ENCODE measurements at regions not wholly inside any gene's neighbourhood (a gene's known extent, or its start where the extent isn't known, plus 50 kb on each side); places are given as distances from the start of the nearest gene placed in this dataset.

DNA sequence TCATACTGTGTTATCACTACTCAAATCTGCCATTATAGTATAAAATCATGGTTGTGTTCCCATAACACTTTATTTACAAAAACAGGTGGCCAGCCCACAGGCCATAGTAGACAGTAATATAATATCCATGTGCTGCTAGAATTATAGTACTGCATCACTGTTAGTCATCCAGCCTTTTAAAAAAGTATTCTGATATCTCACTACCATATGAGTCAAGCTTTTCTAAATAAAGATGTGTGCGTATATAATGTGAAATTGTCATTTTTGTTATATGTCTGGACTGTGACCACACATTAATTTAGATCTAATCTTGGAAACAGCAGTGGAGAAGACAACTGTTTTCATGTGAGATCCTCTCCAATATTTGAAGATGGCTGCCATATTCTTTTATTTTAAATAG, 1049.1 kb upstream of the GOT2 start:
- no peak overlapping the region for H3K4me2 ChIP-seq (ENCODE audit: low read depth, low read length, poor library complexity, severe bottlenecking)
- H3K36me3 ChIP-seq (ENCODE audit: low read length), result no peaks in the 10 kb centered on the region
- H3K27me3 ChIP-seq (ENCODE audit: low read length), result no peaks in the 10 kb centered on the region
- no peak overlapping the region for H3K9ac ChIP-seq (ENCODE audit: low read length)
- no peaks in the 10 kb centered on the region for H3K9me2 ChIP-seq (replicated peaks; ENCODE audit: insufficient read depth, low read length)
- H3K27ac ChIP-seq (ENCODE audit: low read depth, low read length), result no peak overlapping the region
- no peak overlapping the region for H2AFZ ChIP-seq (ENCODE audit: low read depth, low read length, severe bottlenecking)
- no peak for TF ChIP-seq EZH2phosphoT487 (conservative IDR thresholded peaks at IDR 0.05; ENCODE audit: low read length)
- TF ChIP-seq, protein P1, sequence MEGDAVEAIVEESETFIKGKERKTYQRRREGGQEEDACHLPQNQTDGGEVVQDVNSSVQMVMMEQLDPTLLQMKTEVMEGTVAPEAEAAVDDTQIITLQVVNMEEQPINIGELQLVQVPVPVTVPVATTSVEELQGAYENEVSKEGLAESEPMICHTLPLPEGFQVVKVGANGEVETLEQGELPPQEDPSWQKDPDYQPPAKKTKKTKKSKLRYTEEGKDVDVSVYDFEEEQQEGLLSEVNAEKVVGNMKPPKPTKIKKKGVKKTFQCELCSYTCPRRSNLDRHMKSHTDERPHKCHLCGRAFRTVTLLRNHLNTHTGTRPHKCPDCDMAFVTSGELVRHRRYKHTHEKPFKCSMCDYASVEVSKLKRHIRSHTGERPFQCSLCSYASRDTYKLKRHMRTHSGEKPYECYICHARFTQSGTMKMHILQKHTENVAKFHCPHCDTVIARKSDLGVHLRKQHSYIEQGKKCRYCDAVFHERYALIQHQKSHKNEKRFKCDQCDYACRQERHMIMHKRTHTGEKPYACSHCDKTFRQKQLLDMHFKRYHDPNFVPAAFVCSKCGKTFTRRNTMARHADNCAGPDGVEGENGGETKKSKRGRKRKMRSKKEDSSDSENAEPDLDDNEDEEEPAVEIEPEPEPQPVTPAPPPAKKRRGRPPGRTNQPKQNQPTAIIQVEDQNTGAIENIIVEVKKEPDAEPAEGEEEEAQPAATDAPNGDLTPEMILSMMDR (IDR thresholded peaks at IDR 0.05; ENCODE audit: insufficient read depth, low read length, poor library complexity, severe bottlenecking), result no peak
- H4K20me1 ChIP-seq (ENCODE audit: low read depth, low read length), result no peaks in the 10 kb centered on the region
- H3K79me2 ChIP-seq (ENCODE audit: insufficient read depth, low read length), result no peaks in the 10 kb centered on the region
- H3K4me3 ChIP-seq (ENCODE audit: insufficient read depth, low read length, poor library complexity, severe bottlenecking), result no peak overlapping the region
- H3F3A ChIP-seq (ENCODE audit: insufficient read depth), result no peaks in the 10 kb centered on the region
- H3K9me3 ChIP-seq (ENCODE audit: insufficient read depth, low read length), result no peaks in the 10 kb centered on the region

DNA sequence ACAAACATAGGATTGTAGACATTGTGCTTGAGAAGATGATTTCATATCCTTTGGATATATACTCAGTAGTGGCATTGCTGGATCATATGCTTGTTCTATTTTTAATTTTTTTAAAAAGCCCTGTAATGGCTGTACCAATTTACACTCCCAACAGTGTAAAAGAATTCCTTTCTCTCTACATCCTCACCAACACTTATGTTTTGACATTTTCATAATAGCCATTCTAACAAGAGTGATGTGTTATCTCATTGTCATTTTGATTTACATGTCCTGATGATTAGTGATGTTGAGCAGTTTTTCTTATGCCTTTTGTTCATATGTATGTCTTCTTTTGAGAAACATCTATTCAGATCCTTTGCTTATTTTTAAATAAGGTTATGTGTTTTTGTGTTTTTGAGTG, 1039.2 kb upstream of the GOT2 start:
- Histone ChIP-seq H4K20me1 (ENCODE audit: low read depth, low read length) (0 out of 2 replicates have a peak, but pooled peaks cover 3% of the 10 kb centered on the region), H3K36me3 (ENCODE audit: low read length) (no peaks in the 10 kb centered on the region), H3K27me3 (ENCODE audit: low read length) (no peaks in the 10 kb centered on the region), H2AFZ (ENCODE audit: low read depth, low read length, severe bottlenecking) (no peak overlapping the region), H3K9me2 (replicated peaks; ENCODE audit: insufficient read depth, low read length) (no peaks in the 10 kb centered on the region), H3K4me2 (ENCODE audit: low read depth, low read length, poor library complexity, severe bottlenecking) (no peak overlapping the region), H3K79me2 (ENCODE audit: insufficient read depth, low read length) (no peaks in the 10 kb centered on the region), H3F3A (ENCODE audit: insufficient read depth) (no peaks in the 10 kb centered on the region), H3K4me3 (ENCODE audit: insufficient read depth, low read length, poor library complexity, severe bottlenecking) (no peak overlapping the region), H3K9ac (ENCODE audit: low read length) (no peak overlapping the region), H3K27ac (ENCODE audit: low read depth, low read length) (no peak overlapping the region), H3K9me3 (ENCODE audit: insufficient read depth, low read length) (no peaks in the 10 kb centered on the region)
- TF ChIP-seq, protein P1 (IDR thresholded peaks at IDR 0.05; ENCODE audit: insufficient read depth, low read length, poor library complexity, severe bottlenecking), result no peak
- TF ChIP-seq EZH2phosphoT487 (conservative IDR thresholded peaks at IDR 0.05; ENCODE audit: low read length), result no peak

DNA sequence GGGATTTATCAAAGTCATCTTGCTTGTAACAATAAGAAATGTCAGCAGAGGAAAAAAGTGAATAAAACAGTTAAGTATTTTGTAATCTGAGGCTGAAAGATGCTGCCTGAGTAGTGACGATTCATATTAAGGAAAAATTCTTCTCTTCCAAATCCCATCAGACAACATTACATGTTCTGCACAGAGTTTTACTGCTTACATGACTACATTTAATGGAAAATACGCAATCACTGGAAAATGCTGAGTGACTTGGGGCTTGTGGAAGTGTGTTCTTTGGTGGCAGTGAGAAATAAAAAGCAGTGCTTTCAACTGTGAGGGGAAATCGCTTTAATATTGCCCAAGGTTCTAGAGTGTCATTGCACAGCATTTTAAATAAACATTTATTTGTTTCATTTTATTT, 1025.2 kb upstream of the GOT2 start:
- no peak overlapping the region for H3K9ac ChIP-seq (ENCODE audit: low read length)
- TF ChIP-seq, protein P1 (IDR thresholded peaks at IDR 0.05; ENCODE audit: insufficient read depth, low read length, poor library complexity, severe bottlenecking), result no peak
- no peak for TF ChIP-seq EZH2phosphoT487 (conservative IDR thresholded peaks at IDR 0.05; ENCODE audit: low read length)
- H3K9me2 ChIP-seq (replicated peaks; ENCODE audit: insufficient read depth, low read length), result no peaks in the 10 kb centered on the region
- no peaks in the 10 kb centered on the region for H3F3A ChIP-seq (ENCODE audit: insufficient read depth)
- H3K4me3 ChIP-seq (ENCODE audit: insufficient read depth, low read length, poor library complexity, severe bottlenecking), result no peak overlapping the region
- H3K9me3 ChIP-seq (ENCODE audit: insufficient read depth, low read length), result no peaks in the 10 kb centered on the region
- H3K27ac ChIP-seq (ENCODE audit: low read depth, low read length), result no peak overlapping the region
- no peaks in the 10 kb centered on the region for H3K79me2 ChIP-seq (ENCODE audit: insufficient read depth, low read length)
- H3K4me2 ChIP-seq (ENCODE audit: low read depth, low read length, poor library complexity, severe bottlenecking), result no peak overlapping the region
- H3K36me3 ChIP-seq (ENCODE audit: low read length), result no peaks in the 10 kb centered on the region
- no peaks in the 10 kb centered on the region for H3K27me3 ChIP-seq (ENCODE audit: low read length)
- H2AFZ ChIP-seq (ENCODE audit: low read depth, low read length, severe bottlenecking), result no peak overlapping the region
- H4K20me1 ChIP-seq (ENCODE audit: low read depth, low read length), result no peaks in the 10 kb centered on the region

Data from SU-DHL-6 (cell line).